ENCODE measurements at regions not wholly inside any gene's neighbourhood (a gene's known extent, or its start where the extent isn't known, plus 50 kb on each side); places are given as distances from the start of the nearest gene placed in this dataset.

DNA sequence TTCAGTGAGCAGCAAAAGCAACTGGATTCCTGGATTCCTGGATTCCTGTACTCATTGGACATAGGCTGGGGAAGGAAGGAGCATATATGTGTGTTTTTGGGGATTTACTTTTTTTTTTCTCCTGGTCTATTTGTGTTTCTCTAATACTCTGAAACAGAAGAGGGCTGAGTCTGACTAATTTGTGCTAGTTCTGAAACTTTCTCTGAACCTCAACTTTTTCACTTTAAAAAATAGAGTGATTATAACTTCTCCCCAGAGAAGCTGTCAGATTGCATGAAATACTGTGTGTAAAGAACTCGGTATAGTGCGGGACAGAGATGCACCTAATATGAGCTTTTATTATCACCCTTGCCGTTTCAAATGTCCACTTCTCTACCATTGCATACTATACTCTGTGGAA, 529.5 kb downstream of the TMTC2 start:
- no peak for DNase-seq (ENCODE audit: low read depth)

DNA sequence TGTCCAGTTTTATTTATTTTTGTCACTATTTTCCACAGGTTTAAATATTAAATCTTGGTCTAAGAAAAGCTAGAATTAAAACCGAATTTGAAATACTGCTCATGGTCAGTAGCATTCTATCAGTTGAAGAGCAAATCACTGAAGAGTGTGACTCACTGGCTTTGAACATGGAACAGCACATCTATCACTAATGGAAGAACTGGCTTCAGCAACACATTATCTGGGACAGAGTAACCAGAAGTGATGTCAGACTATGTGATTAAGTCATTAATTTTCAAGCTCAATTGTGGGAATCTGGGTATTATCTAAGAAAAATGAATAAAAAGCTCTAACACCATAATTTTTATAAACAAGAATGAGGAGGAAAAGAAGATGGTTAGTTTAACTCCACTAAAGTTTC, 527.5 kb downstream of the TMTC2 start:
- no peak for DNase-seq (ENCODE audit: low read depth)

DNA sequence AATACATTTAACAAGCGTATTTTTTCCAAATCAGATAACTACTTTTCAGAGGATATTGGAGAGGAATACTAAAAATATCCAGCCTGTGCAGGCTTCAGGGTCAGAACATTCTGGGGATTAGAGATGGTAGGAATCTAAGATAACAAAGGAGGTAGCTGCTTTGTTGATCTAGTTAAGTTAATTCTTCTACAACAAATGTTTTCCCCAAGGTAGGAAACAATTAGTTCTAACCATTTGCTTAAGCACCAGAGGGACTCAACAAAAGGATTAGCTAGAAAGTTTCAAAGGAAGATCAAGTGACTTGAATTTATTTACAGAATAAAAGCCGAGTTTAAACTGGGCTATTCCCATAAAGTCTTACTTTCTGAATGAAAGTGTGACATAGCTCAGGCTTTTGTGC, 524.2 kb downstream of the TMTC2 start:
- no peak for DNase-seq (ENCODE audit: low read depth)

DNA sequence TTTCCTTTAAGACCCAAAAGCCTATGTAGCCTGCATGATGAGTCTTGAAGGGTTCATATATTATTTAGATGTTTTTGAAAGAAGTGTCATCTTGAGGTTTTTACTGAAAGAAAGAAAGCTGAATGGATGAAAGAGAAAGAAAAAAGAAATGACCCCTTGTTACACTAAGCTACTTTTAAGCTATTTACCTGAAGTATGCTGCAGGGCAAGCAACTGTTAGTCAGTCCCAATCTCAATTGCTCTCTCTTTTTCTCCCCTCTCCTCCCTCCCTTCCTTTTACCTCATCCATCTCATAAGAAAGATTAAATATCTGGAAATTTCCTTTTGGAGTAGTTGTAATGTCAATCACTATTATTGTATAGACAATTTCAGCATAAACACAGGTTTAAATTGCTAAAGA, 512.4 kb downstream of the TMTC2 start:
- DNase-seq (ENCODE audit: low read depth) = no peak

DNA sequence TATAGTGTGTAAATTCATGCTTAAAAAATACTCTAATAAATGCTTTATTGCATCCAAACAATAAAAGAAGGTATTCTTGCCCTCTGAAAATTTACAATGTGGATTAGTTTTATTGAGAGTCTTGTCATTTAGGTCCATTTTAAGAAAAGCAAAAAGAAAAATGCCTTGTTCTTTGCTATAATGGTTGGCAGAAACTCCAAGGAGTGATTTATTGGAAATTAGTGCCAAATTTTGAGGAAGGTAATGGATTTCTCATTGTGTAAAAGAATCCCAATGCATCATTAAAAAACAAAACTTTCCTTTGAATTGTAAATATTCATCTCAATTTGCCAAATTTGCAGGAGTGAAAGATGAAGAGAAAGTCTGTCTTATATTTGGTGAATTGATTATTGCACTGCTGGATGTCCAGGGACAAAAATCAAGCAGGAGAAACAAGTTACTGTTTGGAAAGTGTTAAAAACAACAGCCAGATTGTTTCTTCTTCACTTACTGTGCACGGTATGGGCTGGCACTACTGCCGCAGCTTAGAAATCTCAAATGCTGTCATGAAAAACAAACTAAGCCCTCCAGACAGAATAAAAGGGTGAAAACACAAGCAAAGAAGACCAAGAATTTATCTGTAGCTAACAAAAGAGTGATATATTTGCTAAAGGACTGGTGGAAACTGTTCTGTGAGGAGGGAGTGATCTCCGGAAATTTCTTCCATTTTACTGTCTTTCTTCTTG, 511.7 kb downstream of the TMTC2 start:
- DNase-seq (ENCODE audit: low read depth) = no peak

DNA sequence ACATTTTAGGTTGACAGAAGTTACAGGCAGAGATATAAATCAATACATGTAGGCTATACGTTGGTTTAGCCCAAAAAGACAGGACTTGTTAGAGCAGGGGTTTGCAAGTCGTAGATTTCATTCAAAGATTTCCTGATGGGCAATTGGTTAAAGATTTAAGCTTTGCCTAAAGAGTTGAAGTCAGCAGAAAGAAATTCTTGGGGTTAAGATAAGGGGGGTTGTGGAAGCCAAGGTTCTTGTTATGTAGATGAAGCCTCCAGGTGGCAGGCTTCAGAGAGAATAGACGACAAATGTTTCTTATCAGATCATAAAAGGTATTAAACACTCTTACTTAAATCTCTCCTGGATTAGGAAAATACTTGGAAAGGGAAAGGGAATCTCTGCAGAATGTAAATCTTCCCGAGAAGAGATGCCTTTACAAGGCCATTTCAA, 510.8 kb downstream of the TMTC2 start:
- no peak for DNase-seq (ENCODE audit: low read depth)

DNA sequence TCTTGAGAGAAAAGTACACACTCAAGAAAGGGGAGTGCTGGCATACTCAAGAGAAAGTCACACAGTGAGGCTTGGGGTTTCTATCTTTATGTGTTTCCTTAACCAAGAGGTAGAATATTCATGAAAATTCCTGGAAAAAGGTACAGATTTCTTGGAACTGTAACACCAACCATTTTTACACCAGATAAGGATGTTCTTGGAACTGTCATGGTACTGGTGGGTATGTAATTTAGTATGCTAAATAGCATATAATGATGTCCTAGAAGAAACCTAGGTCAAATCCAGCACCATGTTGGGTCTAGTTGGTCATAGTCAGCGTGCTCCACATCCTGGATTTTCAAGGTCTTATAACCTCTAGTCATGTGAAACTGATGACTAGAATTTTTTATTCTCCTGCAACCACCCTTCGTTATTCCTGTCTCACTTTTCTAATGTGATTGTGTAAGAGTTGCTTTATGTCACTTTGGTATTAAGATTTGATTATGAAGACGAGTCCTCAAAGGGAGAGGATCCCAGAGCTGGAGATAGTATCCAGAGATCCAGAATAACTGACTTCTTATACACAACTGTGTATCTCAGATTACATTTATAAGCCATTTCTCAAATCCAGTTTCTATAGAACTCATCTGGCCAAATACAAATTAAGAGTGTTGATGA, 510.1 kb downstream of the TMTC2 start:
- DNase-seq (ENCODE audit: low read depth) = no peak

DNA sequence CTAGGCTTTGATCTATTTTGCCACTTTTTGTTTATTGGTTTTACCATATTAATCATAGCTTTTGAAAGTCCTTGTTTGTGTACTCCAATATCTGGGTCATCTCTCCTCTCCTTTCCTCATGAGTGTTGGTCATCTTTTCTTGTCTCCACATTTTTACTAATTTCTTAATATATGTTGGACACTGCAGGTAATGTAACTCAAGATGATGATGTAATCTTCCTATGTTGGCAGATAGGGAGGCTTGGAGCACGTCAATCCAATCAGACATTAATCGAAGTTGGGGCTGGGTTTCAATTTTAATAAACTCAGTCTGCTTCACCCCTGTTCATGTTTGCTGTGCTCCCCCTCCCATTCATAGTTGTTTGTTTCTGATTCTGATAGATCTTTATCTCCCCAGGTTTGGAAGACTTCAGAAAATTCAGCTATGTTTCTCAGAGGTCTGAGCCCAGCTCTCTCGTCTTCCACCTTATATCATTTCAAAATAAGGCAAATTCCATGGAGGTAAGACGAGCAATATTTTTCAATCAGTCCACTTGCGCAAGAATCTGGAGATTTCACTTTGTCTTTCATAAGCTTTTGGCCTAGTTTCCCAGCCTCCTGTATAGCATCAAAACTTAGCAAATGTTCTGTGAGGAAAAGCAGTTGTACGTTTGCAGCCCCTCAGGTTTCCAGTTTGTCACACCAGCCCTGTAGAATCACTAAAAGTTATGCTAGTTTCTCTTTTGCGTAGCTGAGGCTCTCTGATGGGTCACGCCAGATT, 504.1 kb downstream of the TMTC2 start:
- DNase-seq (ENCODE audit: low read depth) = no peak

DNA sequence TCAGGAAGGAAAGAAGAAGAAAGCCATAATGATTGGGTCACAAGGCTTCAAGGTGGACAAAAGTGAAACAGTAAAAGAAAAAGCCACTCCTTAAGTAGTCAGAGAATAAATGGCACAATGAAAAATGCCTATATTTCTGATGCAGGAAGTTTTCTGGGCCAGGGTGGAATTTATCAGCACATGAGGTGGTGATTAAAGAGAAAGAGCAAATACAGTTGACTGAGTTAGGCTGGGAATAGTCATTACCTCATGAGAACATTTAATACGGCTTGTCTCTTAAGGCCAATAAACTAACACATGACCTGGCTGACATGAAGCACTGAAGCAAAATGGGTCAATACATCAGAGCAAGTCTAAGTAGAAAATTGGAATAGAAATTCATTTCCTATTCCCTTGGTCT, 499.7 kb downstream of the TMTC2 start:
- no peak for DNase-seq (ENCODE audit: low read depth)

DNA sequence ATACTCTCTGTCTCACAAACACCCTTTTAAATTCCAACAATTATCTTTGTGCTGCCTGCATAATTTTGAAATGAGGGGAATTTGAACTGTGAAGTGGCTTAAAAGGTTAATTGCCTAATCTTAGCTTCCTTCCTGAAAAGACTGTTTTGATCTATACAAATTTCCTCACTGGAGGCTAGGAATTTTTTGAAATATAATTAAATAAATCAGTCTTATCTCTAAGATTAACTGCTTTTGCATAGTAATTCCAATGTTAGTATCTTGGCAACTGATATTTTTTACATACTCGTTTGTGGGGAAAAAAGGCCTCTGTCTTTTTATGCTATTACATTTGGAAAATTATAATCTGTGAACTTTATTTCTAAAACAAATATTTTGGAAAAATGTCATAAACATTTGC, 498.5 kb downstream of the TMTC2 start:
- DNase-seq (ENCODE audit: low read depth) = no peak

All from GM04504 (cell line).